OCI-LY7 (cell line): ENCODE measurements at regions not wholly inside any gene's neighbourhood (a gene's known extent, or its start where the extent isn't known, plus 50 kb on each side); places are given as distances from the start of the nearest gene placed in this dataset.

Source experiments
- BruUV-seq: library from RNA; stranded (reverse); fragments of 400-500 nt; replicated peaks from 2 replicates; lab custom pipeline; 2021; lab: Mats Ljungman, UMichigan
- CTCF ChIA-PET: fragments of 300-600 bp; sonication (Branson Sonifier 250); formaldehyde crosslinking; loops from one replicate; lab custom pipeline; 2022; ENCODE audit warnings: antibody characterized with exemption; ENCODE audit not compliant: unreplicated experiment; lab: Charles Lee
- POLR2A ChIA-PET: fragments of 300-600 bp; sonication (Branson Sonifier 250); formaldehyde crosslinking; loops from one replicate; lab custom pipeline; 2022; ENCODE audit warnings: antibody characterized with exemption; lab: Charles Lee
- DNase-seq: peaks from one replicate; pipeline ENCODE4 v3.0.0-alpha.2; 2015; ENCODE audit warnings: low spot score
- H2AFZ ChIP-seq: fragments of 200-600 bp; sonication (generic), shearing (Covaris generic); 2 replicates; pipeline ENCODE4 v1.6.1; 2014; ENCODE audit warnings: mild to moderate bottlenecking, antibody characterized with exemption, low read length, moderate library complexity
- H3K27ac ChIP-seq: fragments of 200-600 bp; sonication (generic); 2 replicates; pipeline ENCODE4 v1.5.1; 2014; ENCODE audit warnings: mixed run types, low read depth, mild to moderate bottlenecking, moderate library complexity, low read length, inconsistent platforms; ENCODE audit not compliant: poor library complexity, severe bottlenecking
- H3K36me3 ChIP-seq: fragments of 200-600 bp; sonication (generic); 2 replicates; pipeline ENCODE4 v1.6.1; 2014; ENCODE audit warnings: mild to moderate bottlenecking, antibody characterized with exemption, low read length, moderate library complexity, mixed read lengths; ENCODE audit not compliant: insufficient read depth
- H3K4me1 ChIP-seq: fragments of 200-600 bp; sonication (generic); 2 replicates; pipeline ENCODE4 v1.5.1; 2014; ENCODE audit warnings: mild to moderate bottlenecking, low read length; ENCODE audit not compliant: insufficient read depth, poor library complexity, severe bottlenecking
- H3K4me2 ChIP-seq: fragments of 200-600 bp; sonication (generic); 2 replicates; pipeline ENCODE4 v1.6.1; 2014; ENCODE audit warnings: mild to moderate bottlenecking, low read length
- H3K4me3 ChIP-seq: fragments of 200-600 bp; sonication (generic); 2 replicates; pipeline ENCODE4 v1.5.1; 2014; ENCODE audit warnings: mild to moderate bottlenecking, low read depth, low read length; ENCODE audit not compliant: poor library complexity, severe bottlenecking
- H3K79me2 ChIP-seq: fragments of 200-600 bp; sonication (generic); 2 replicates; pipeline ENCODE4 v1.6.1; 2016; ENCODE audit warnings: low read depth, mild to moderate bottlenecking, low read length, moderate library complexity, mixed read lengths; ENCODE audit not compliant: insufficient read depth
- H3K9me2 ChIP-seq: fragments of 200-600 bp; sonication (generic); 2 replicates; pipeline ENCODE4 v1.6.1; 2016; ENCODE audit warnings: mild to moderate bottlenecking, low read length, mixed read lengths; ENCODE audit not compliant: insufficient read depth
- H3K9me3 ChIP-seq: fragments of 200-600 bp; sonication (generic); 2 replicates; pipeline ENCODE4 v1.6.1; 2014; ENCODE audit warnings: mild to moderate bottlenecking, mixed run types, low read length, mixed read lengths
- H4K20me1 ChIP-seq: fragments of 200-600 bp; sonication (generic); 2 replicates; pipeline ENCODE4 v1.6.1; 2014; ENCODE audit warnings: mild to moderate bottlenecking, antibody characterized with exemption, low read length, moderate library complexity, mixed read lengths; ENCODE audit not compliant: insufficient read depth
- CTCF ChIP-seq: fragments of 200-600 bp; sonication (generic); conservative IDR thresholded peaks from 2 replicates; pipeline ENCODE4 v1.5.1; 2014; ENCODE audit warnings: mild to moderate bottlenecking, antibody characterized with exemption, low read length, moderate library complexity, mixed read lengths
- EZH2phosphoT487 ChIP-seq: fragments of 200-600 bp; sonication (generic); IDR thresholded peaks from 2 replicates; pipeline ENCODE4 v1.6.1; 2018; ENCODE audit warnings: low read depth, borderline replicate concordance, mild to moderate bottlenecking, mixed run types, antibody characterized with exemption, low read length, moderate library complexity, mixed read lengths
- intact Hi-C: fragments of 100-400 bp; cut with micrococcal nuclease; formaldehyde crosslinking; loops from one replicate; pipeline ENCODE4 v1.10.0; 2022; ENCODE audit not compliant: unreplicated experiment

GRCh38 chr13:74651121-74651520 is 516.9 kb upstream of the KLF12 start:
- no TSS peak for BruUV-seq

GRCh38 chr13:74647991-74648390 is 513.8 kb upstream of the KLF12 start:
- Histone ChIP-seq H3K4me2 (no peak overlapping the region), H3K9me3 (no peaks in the 10 kb centered on the region), H3K4me3 (no peak overlapping the region), H3K36me3 (no peaks in the 10 kb centered on the region), H3K9me2 (no peaks in the 10 kb centered on the region), H2AFZ (no peak overlapping the region), H4K20me1 (no peaks in the 10 kb centered on the region), H3K4me1 (no peaks in the 10 kb centered on the region), H3K79me2 (no peaks in the 10 kb centered on the region), H3K27ac (no peak overlapping the region)
- CTCF ChIA-PET: no interaction called here
- POLR2A ChIA-PET: no interaction called here
- no peak for TF ChIP-seq CTCF
- no peak for DNase-seq
- intact Hi-C loops: no loop called here
- no TSS peak for BruUV-seq

More at GRCh38 chr13:74651121-74651520, 516.9 kb upstream of the KLF12 start:
- Histone ChIP-seq H2AFZ (no peak overlapping the region), H3K36me3 (no peaks in the 10 kb centered on the region), H3K9me3 (no peaks in the 10 kb centered on the region), H3K4me1 (no peaks in the 10 kb centered on the region), H3K27ac (no peak overlapping the region), H3K79me2 (no peaks in the 10 kb centered on the region), H3K9me2 (no peaks in the 10 kb centered on the region), H4K20me1 (no peaks in the 10 kb centered on the region), H3K4me2 (no peak overlapping the region), H3K4me3 (no peak overlapping the region)
- intact Hi-C loops: no loop called here
- TF ChIP-seq EZH2phosphoT487 (no peak), CTCF (no peak)
- POLR2A ChIA-PET: interaction anchor here (1.2 kb wide), 1 partner anchor 16 kb away, joined by 3 read pairs; no protein-coding TSS in a partner anchor
- CTCF ChIA-PET: no interaction called here
- no peak for DNase-seq

GRCh38 chr13:74647211-74647610 is 513.0 kb upstream of the KLF12 start:
- H3K79me2 ChIP-seq: no peaks in the 10 kb centered on the region
- intact Hi-C loops: no loop called here
- no peak overlapping the region for H3K27ac ChIP-seq
- H3K4me1 ChIP-seq: no peaks in the 10 kb centered on the region
- ChIA-PET POLR2A (no interaction called here), CTCF (no interaction called here)
- no peak overlapping the region for H2AFZ ChIP-seq
- no peak overlapping the region for H3K4me3 ChIP-seq
- no peaks in the 10 kb centered on the region for H3K9me3 ChIP-seq
- no peaks in the 10 kb centered on the region for H4K20me1 ChIP-seq
- no peak overlapping the region for H3K4me2 ChIP-seq
- H3K9me2 ChIP-seq: no peaks in the 10 kb centered on the region
- BruUV-seq: no TSS peak
- no peaks in the 10 kb centered on the region for H3K36me3 ChIP-seq
- TF ChIP-seq CTCF (no peak), EZH2phosphoT487 (no peak)
- DNase-seq: no peak
